RWPE1 (cell line): ENCODE measurements at regions not wholly inside any gene's neighbourhood (a gene's known extent, or its start where the extent isn't known, plus 50 kb on each side); places are given as distances from the start of the nearest gene placed in this dataset.

Experiments
- CTCF ChIA-PET: fragments of 350-600 bp; sonication (Branson Sonifier 250); formaldehyde crosslinking; extraction: SDS; loops from one replicate; lab custom pipeline; 2021; lab: Yijun Ruan, JAX
- POLR2A ChIA-PET: fragments of 400-600 bp; formaldehyde crosslinking; extraction: SDS; loops from one replicate; lab custom pipeline; 2020; ENCODE audit warnings: antibody characterized with exemption; ENCODE audit not compliant: low non-redundant PET; lab: Yijun Ruan, JAX
- DNase-seq: peaks from one replicate; pipeline ENCODE4 v3.0.0; 2012; ENCODE audit warnings: low spot score
- H3K27ac ChIP-seq: fragments of 450-650 bp; 2 replicates; pipeline ENCODE4 v1.5.1; 2017
- TF ChIP-seq, protein P1 (sequence below): fragments of 450-650 bp; conservative IDR thresholded peaks from 2 replicates; pipeline ENCODE4 v1.5.1; 2017; ENCODE audit warnings: low read depth, mild to moderate bottlenecking

DNA sequence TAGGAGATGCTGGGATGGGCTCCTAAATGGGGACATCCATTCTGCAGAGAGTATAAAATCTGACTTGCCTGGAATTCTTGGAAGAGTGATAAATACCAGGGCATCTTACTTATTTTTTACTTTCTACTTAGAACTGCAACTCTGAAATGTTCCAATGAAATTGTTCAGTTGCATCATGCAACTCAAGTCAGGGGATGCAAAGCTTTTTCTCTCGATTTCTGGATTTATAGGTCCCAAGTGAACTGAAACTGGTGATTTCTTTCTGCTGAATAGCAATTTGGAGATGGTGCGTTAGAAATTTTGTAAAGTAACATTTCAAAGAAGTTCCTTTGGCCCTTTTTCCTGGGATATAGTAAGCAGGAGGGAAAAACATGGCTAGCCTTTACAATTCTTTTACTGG, 238.4 kb upstream of the CD180 start:
- H3K27ac ChIP-seq: no peak overlapping the region
- TF ChIP-seq, protein P1, sequence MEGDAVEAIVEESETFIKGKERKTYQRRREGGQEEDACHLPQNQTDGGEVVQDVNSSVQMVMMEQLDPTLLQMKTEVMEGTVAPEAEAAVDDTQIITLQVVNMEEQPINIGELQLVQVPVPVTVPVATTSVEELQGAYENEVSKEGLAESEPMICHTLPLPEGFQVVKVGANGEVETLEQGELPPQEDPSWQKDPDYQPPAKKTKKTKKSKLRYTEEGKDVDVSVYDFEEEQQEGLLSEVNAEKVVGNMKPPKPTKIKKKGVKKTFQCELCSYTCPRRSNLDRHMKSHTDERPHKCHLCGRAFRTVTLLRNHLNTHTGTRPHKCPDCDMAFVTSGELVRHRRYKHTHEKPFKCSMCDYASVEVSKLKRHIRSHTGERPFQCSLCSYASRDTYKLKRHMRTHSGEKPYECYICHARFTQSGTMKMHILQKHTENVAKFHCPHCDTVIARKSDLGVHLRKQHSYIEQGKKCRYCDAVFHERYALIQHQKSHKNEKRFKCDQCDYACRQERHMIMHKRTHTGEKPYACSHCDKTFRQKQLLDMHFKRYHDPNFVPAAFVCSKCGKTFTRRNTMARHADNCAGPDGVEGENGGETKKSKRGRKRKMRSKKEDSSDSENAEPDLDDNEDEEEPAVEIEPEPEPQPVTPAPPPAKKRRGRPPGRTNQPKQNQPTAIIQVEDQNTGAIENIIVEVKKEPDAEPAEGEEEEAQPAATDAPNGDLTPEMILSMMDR: no peak
- CTCF ChIA-PET: interaction anchor here (1.0 kb wide), 1 partner anchor 56 kb away, joined by 6 read pairs; no protein-coding TSS in a partner anchor
- POLR2A ChIA-PET: no interaction called here
- no peak for DNase-seq

DNA sequence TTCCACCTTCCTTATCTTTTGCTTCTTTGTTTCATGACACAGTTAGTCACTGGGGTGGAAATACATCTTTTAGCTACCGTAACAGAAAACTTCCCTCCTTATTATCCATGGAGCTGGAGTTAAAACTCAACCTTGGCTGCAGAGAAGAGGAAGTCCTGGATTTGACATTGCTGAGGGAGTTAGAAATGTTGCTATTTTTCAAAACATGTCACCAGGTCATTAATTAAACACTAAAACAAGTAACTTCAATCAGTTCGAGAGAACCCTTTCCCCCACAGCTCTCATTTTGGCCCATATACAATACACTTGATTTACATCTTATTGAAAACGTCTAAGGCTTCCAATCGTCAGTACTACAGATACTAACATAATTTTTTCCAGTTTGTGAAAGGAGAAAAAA, 237.9 kb upstream of the CD180 start:
- H3K27ac ChIP-seq: no peak overlapping the region
- no peak for DNase-seq
- TF ChIP-seq, protein P1: no peak
- ChIA-PET POLR2A (no interaction called here), CTCF (interaction anchor here (0.7 to 1.0 kb wide), 2 partner anchors 55 to 70 kb away, joined by 4 to 6 read pairs; no protein-coding TSS in a partner anchor)

DNA sequence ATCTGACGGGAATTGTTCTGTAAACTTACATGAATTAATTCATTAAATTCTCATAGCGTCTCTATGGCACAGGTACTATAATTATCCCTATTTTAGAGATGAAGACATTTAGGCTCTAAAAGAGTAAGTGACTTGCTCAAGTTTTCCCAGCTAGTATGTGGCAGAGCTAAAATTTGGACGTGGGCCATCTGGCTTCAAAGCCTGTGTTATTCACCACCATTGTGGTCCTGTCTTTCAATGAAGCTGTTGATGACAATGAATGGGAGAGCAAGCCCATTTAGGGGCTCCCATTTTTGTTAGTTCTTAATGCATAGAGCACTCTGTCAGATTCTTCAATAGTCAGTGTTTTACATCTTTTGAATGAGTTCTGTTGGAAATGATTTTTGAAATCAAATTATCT, 236.0 kb upstream of the CD180 start:
- TF ChIP-seq, protein P1: no peak
- H3K27ac ChIP-seq: no peak overlapping the region
- DNase-seq: no peak
- ChIA-PET POLR2A (no interaction called here), CTCF (no interaction called here)

DNA sequence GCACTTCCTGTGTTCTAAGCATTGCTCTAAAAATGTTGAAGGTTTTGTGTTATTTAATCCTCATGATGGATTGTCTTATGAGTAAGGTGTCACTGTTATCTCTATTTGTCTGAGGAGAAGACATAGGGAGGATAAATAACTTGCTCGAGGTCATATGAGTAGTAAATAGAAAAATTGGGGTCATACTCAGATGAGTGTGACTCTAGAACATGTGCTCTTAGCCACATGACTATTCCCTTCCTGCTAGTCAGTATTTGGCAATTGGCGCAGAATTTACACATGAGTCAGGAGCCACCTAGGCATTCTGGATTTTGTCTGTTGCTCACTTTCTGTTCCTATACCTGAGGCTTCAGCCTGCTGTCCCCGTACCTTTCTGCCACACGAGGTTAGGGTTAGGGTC, 234.6 kb upstream of the CD180 start:
- peak; percentile 14 for DNase-seq
- TF ChIP-seq, protein P1: no peak
- CTCF ChIA-PET: interaction anchor here (0.6 kb wide), 1 partner anchor 841 kb away, joined by 3 read pairs; no protein-coding TSS in a partner anchor

DNA sequence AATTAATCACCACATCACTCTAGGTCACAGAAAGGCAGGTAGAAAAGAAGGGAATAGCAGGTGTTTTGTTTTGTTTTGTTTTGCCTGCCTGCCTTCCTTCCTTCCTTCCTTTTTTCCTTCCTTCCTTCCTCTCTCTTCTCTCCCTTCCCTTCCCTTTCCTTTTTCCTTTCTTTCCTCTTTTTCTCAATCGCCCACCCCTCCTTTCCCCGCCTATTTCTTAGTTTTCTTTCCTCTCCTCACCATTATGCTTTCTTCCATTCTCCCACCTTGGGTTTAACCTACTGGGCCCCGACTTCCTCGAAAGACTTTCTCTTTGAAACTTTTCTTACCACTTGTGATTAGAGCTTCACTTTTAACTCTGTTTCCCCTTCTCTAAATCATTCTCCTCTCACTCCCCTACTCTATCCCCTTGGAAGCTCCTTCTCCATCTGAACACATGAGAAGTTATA, 231.3 kb upstream of the CD180 start:
- ChIA-PET CTCF (no interaction called here), POLR2A (no interaction called here)
- no peak overlapping the region for H3K27ac ChIP-seq
- TF ChIP-seq, protein P1: no peak
- DNase-seq: no peak

More for the DNA sequence above, 234.6 kb upstream of the CD180 start:
- POLR2A ChIA-PET: no interaction called here
- no peak overlapping the region for H3K27ac ChIP-seq

DNA sequence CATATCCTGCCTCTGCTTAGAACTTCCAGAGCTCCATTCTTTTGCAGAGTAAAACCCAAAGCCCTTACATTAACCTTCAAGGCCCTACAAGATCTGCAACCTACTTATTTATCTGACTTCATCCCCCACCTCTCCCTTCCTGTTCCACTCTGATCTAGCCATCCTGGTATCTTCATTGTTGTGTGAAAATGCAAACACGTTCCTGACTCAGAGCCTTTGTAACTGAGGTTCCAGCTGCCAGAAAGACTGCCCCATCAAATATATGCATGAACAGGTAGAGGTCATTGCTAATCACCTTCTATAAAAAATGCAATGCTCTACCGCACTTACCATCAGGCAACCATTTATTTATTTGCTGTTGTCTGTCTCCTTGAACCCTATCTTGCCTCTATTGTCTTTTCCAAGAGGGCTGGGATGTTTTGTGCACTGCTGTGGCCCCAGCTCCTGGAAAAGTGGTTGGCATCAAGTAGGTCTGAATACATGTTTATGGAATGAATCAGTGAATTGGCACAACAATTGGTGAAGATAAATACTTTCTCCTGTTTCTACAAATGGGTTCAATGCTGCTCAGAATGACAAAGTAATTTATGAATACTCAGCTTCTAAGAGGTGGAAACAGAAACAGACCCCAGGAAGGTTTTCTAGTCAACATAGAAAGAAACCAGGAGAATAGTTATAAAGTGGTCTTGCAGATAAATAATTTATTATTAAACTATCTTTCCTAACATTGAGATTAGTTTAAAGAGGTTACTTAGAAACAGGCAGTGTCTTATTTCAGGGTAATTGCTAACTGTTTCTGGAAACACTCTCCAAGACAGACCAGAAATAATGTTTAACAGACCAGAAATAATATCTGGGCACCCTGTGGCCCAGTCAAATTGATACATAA, 230.6 kb upstream of the CD180 start:
- CTCF ChIA-PET: interaction anchor here (0.5 kb wide), 1 partner anchor 462 kb away, joined by 4 read pairs; no protein-coding TSS in a partner anchor
- no peak overlapping the region for H3K27ac ChIP-seq
- no peak for DNase-seq
- TF ChIP-seq, protein P1: no peak
- POLR2A ChIA-PET: no interaction called here
